ENCODE measurements at regions not wholly inside any gene's neighbourhood (a gene's known extent, or its start where the extent isn't known, plus 50 kb on each side); places are given as distances from the start of the nearest gene placed in this dataset.

- intact Hi-C loops (cut with DNase I; ENCODE audit: low total_unique reads), result no loop called here
- Histone ChIP-seq H3K27ac (no peak overlapping the region), H3K9me3 (no peaks in the 10 kb centered on the region), H3K36me3 (no peaks in the 10 kb centered on the region), H3K4me3 (no peak overlapping the region), H3K27me3 (no peaks in the 10 kb centered on the region), H3K4me1 (no peaks in the 10 kb centered on the region)
- WGBS, 5 donors, result 84 to 89% (median 87%) methylated on average over 7 of the region's 7 CpGs
- DNase-seq, result no peak
- TF ChIP-seq EP300 (IDR thresholded peaks at IDR 0.05) (no peak), POLR2AphosphoS5 (IDR thresholded peaks at IDR 0.05) (no peak), POLR2A (IDR thresholded peaks at IDR 0.05) (no peak), CTCF (IDR thresholded peaks at IDR 0.05) (no peak)
Measured at GRCh38 chr18:27695052-27695451, 481.9 kb downstream of the CDH2 start.

- H3K4me3 ChIP-seq, result no peak overlapping the region
- peaks cover 0 to 13% (median 0%) of the 10 kb centered on the region in 4 donors for H3K9me3 ChIP-seq
- no peaks in the 10 kb centered on the region for H3K4me1 ChIP-seq
- no peak overlapping the region for H3K27ac ChIP-seq
- intact Hi-C loops (cut with DNase I; ENCODE audit: low total_unique reads), result no loop called here
- no peak for TF ChIP-seq POLR2A (IDR thresholded peaks at IDR 0.05)
- no peak for TF ChIP-seq CTCF (IDR thresholded peaks at IDR 0.05)
- TF ChIP-seq POLR2AphosphoS5 (IDR thresholded peaks at IDR 0.05), result no peak
- TF ChIP-seq EP300 (IDR thresholded peaks at IDR 0.05), result no peak
- 82 to 98% (median 88%) methylated on average over 1 of the region's 1 CpG for WGBS, 5 donors
- DNase-seq, result no peak
- no peaks in the 10 kb centered on the region for H3K27me3 ChIP-seq
- no peaks in the 10 kb centered on the region for H3K36me3 ChIP-seq
Measured at GRCh38 chr18:27688581-27688980, 488.3 kb downstream of the CDH2 start.

- no peak overlapping the region for H3K4me3 ChIP-seq
- H3K9me3 ChIP-seq, result peaks cover 0 to 13% (median 0%) of the 10 kb centered on the region in 4 donors
- DNase-seq, result no peak
- H3K27ac ChIP-seq, result no peak overlapping the region
- no peaks in the 10 kb centered on the region for H3K27me3 ChIP-seq
- no peaks in the 10 kb centered on the region for H3K4me1 ChIP-seq
- TF ChIP-seq POLR2A (IDR thresholded peaks at IDR 0.05), result no peak
- TF ChIP-seq EP300 (IDR thresholded peaks at IDR 0.05), result no peak
- TF ChIP-seq CTCF (IDR thresholded peaks at IDR 0.05), result no peak
- TF ChIP-seq POLR2AphosphoS5 (IDR thresholded peaks at IDR 0.05), result no peak
- H3K36me3 ChIP-seq, result no peaks in the 10 kb centered on the region
- intact Hi-C loops (cut with DNase I; ENCODE audit: low total_unique reads), result no loop called here
Measured at GRCh38 chr18:27687351-27687979, 489.5 kb downstream of the CDH2 start.

- intact Hi-C loops (cut with DNase I; ENCODE audit: low total_unique reads), result no loop called here
- no peak overlapping the region for H3K27ac ChIP-seq
- WGBS, 5 donors, result 65 to 78% (median 73%) methylated on average over 2 of the region's 2 CpGs
Measured at GRCh38 chr18:27685807-27686412, 491.0 kb downstream of the CDH2 start.

More at GRCh38 chr18:27685807-27686412, 491.0 kb downstream of the CDH2 start:
- Histone ChIP-seq H3K36me3 (no peaks in the 10 kb centered on the region), H3K9me3 (peaks cover 0 to 13% (median 0%) of the 10 kb centered on the region in 4 donors), H3K27me3 (no peaks in the 10 kb centered on the region), H3K4me3 (no peak overlapping the region), H3K4me1 (no peaks in the 10 kb centered on the region)
- DNase-seq, result peak; percentile 36 to 50
- TF ChIP-seq POLR2A (IDR thresholded peaks at IDR 0.05) (no peak), CTCF (IDR thresholded peaks at IDR 0.05) (peak in 4 of 7 experiments; percentile 20 to 75 (median 55))
